ENCODE measurements at regions not wholly inside any gene's neighbourhood (a gene's known extent, or its start where the extent isn't known, plus 50 kb on each side); places are given as distances from the start of the nearest gene placed in this dataset.
"Not testable (repeated sequence)": the region's sequence is repeated elsewhere in the genome, so short reads cannot be mapped to it uniquely, and the experiment has no call there.

DNA sequence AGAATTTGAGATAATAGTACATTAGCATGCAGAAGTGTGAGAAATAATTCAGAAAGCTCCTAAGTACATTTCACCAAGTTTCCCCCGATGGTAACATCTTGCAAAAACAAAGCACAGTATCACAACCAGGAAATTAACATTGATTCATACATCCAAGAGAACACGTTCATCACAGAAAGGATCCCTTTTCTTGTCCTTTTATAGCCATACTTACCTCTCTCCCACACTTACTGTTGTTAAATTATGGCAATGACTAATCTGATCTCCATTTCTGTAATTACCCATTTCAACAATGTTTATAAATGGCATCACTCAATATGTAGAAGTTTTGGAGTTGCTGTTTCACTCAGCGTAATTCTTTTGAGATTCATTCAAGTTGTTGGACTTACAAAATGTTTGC, 1260.0 kb downstream of the CDH8 start:
- Histone ChIP-seq H3K9ac (ENCODE audit: low read length) (no peak overlapping the region), H3K9me3 (ENCODE audit: low read length) (no peaks in the 10 kb centered on the region), H2AFZ (ENCODE audit: low read depth, low read length) (no peak overlapping the region), H3K27ac (ENCODE audit: low read length) (no peak overlapping the region), H4K20me1 (ENCODE audit: insufficient read depth) (no peaks in the 10 kb centered on the region), H3K9me2 (ENCODE audit: insufficient read depth, low read length) (no peaks in the 10 kb centered on the region), H3K4me3 (ENCODE audit: low read length) (no peak overlapping the region), H3K36me3 (ENCODE audit: insufficient read depth, low read length) (no peaks in the 10 kb centered on the region), H3K79me2 (replicated peaks; ENCODE audit: insufficient read depth, low read length) (no peaks in the 10 kb centered on the region), H3K4me2 (ENCODE audit: low read length) (no peak overlapping the region), H3K27me3 (ENCODE audit: insufficient read depth, low read depth, low read length) (no peaks in the 10 kb centered on the region), H3F3A (ENCODE audit: insufficient read depth, low read length, poor library complexity, severe bottlenecking) (no peaks in the 10 kb centered on the region)
- TF ChIP-seq EZH2 (IDR thresholded peaks at IDR 0.05; ENCODE audit: borderline replicate concordance, insufficient read depth, low read length, poor library complexity, severe bottlenecking) = no peak
- TF ChIP-seq RAD21 (conservative IDR thresholded peaks at IDR 0.05) = no peak
- TF ChIP-seq, protein P1, sequence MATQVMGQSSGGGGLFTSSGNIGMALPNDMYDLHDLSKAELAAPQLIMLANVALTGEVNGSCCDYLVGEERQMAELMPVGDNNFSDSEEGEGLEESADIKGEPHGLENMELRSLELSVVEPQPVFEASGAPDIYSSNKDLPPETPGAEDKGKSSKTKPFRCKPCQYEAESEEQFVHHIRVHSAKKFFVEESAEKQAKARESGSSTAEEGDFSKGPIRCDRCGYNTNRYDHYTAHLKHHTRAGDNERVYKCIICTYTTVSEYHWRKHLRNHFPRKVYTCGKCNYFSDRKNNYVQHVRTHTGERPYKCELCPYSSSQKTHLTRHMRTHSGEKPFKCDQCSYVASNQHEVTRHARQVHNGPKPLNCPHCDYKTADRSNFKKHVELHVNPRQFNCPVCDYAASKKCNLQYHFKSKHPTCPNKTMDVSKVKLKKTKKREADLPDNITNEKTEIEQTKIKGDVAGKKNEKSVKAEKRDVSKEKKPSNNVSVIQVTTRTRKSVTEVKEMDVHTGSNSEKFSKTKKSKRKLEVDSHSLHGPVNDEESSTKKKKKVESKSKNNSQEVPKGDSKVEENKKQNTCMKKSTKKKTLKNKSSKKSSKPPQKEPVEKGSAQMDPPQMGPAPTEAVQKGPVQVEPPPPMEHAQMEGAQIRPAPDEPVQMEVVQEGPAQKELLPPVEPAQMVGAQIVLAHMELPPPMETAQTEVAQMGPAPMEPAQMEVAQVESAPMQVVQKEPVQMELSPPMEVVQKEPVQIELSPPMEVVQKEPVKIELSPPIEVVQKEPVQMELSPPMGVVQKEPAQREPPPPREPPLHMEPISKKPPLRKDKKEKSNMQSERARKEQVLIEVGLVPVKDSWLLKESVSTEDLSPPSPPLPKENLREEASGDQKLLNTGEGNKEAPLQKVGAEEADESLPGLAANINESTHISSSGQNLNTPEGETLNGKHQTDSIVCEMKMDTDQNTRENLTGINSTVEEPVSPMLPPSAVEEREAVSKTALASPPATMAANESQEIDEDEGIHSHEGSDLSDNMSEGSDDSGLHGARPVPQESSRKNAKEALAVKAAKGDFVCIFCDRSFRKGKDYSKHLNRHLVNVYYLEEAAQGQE (IDR thresholded peaks at IDR 0.05; ENCODE audit: borderline replicate concordance) = no peak
- no peak for TF ChIP-seq EP300 (conservative IDR thresholded peaks at IDR 0.05; ENCODE audit: poor library complexity, severe bottlenecking)
- no peak for TF ChIP-seq SMC3 (conservative IDR thresholded peaks at IDR 0.05; ENCODE audit: poor library complexity)
- no peak for TF ChIP-seq MXI1 (conservative IDR thresholded peaks at IDR 0.05; ENCODE audit: poor library complexity, severe bottlenecking)
- TF ChIP-seq TAF1 (IDR thresholded peaks at IDR 0.05; ENCODE audit: low read depth) = no peak
- no peak for TF ChIP-seq POLR2AphosphoS5 (IDR thresholded peaks at IDR 0.05)
- TF ChIP-seq, protein P2, sequence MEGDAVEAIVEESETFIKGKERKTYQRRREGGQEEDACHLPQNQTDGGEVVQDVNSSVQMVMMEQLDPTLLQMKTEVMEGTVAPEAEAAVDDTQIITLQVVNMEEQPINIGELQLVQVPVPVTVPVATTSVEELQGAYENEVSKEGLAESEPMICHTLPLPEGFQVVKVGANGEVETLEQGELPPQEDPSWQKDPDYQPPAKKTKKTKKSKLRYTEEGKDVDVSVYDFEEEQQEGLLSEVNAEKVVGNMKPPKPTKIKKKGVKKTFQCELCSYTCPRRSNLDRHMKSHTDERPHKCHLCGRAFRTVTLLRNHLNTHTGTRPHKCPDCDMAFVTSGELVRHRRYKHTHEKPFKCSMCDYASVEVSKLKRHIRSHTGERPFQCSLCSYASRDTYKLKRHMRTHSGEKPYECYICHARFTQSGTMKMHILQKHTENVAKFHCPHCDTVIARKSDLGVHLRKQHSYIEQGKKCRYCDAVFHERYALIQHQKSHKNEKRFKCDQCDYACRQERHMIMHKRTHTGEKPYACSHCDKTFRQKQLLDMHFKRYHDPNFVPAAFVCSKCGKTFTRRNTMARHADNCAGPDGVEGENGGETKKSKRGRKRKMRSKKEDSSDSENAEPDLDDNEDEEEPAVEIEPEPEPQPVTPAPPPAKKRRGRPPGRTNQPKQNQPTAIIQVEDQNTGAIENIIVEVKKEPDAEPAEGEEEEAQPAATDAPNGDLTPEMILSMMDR (IDR thresholded peaks at IDR 0.05; ENCODE audit: poor library complexity, severe bottlenecking) = no peak

DNA sequence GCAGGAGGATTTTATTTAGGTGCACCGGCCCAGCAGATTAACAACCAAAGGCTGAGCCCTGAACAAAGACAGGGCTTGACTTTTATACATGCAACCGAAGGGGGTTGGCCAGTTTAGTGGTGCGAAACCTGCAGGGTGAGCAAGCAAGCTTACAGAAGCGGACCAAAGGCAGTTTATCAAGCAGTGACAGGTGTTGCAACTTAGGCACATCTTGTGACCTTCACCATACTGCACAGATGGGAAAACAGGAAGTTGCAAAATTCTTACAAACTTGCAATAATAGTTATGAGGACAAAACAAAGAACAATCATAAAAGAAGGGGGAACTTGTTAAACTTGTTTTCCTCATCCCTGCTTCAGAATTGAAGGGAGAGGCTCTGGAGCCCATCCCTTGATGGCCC, 1265.1 kb downstream of the CDH8 start:
- no peak overlapping the region for H3K27ac ChIP-seq (ENCODE audit: low read length)
- TF ChIP-seq RAD21 (conservative IDR thresholded peaks at IDR 0.05) (no peak), POLR2AphosphoS5 (IDR thresholded peaks at IDR 0.05) (no peak), SMC3 (conservative IDR thresholded peaks at IDR 0.05; ENCODE audit: poor library complexity) (no peak), MXI1 (conservative IDR thresholded peaks at IDR 0.05; ENCODE audit: poor library complexity, severe bottlenecking) (no peak), EP300 (conservative IDR thresholded peaks at IDR 0.05; ENCODE audit: poor library complexity, severe bottlenecking) (no peak), TAF1 (IDR thresholded peaks at IDR 0.05; ENCODE audit: low read depth) (no peak), EZH2 (IDR thresholded peaks at IDR 0.05; ENCODE audit: borderline replicate concordance, insufficient read depth, low read length, poor library complexity, severe bottlenecking) (no peak)
- TF ChIP-seq, protein P1 (IDR thresholded peaks at IDR 0.05; ENCODE audit: borderline replicate concordance) = no peak
- TF ChIP-seq, protein P2 (IDR thresholded peaks at IDR 0.05; ENCODE audit: poor library complexity, severe bottlenecking) = no peak
- no peak overlapping the region for H3K4me3 ChIP-seq (ENCODE audit: low read length)
- no peaks in the 10 kb centered on the region for H3K36me3 ChIP-seq (ENCODE audit: insufficient read depth, low read length)
- no peaks in the 10 kb centered on the region for H3K27me3 ChIP-seq (ENCODE audit: insufficient read depth, low read depth, low read length)
- H3K79me2 ChIP-seq (replicated peaks; ENCODE audit: insufficient read depth, low read length) = no peaks in the 10 kb centered on the region
- no peaks in the 10 kb centered on the region for H3K9me2 ChIP-seq (ENCODE audit: insufficient read depth, low read length)
- H3K9ac ChIP-seq (ENCODE audit: low read length) = no peak overlapping the region
- H3F3A ChIP-seq (ENCODE audit: insufficient read depth, low read length, poor library complexity, severe bottlenecking) = no peaks in the 10 kb centered on the region
- H3K9me3 ChIP-seq (ENCODE audit: low read length) = peaks cover 5% of the 10 kb centered on the region
- no peak overlapping the region for H2AFZ ChIP-seq (ENCODE audit: low read depth, low read length)
- H4K20me1 ChIP-seq (ENCODE audit: insufficient read depth) = no peaks in the 10 kb centered on the region
- H3K4me2 ChIP-seq (ENCODE audit: low read length) = no peak overlapping the region

DNA sequence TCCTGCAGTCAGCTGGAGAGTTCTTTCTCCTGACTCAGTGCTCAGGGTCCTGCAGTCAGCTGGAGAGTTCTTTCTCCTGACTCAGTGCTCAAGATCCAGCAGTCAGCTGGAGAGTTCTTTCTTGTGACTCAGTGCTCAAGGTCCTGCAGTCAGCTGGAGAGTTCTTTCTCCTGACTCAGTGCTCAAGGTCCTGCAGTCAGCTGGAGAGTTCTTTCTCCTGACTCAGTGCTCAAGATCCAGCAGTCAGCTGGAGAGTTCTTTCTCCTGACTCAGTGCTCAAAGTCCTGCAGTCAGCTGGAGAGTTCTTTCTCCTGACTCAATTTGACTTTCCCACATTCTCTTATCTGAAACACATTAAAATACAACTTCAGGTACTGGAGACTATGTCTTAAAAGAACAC, 1265.9 kb downstream of the CDH8 start:
- H3K9me3 ChIP-seq (ENCODE audit: low read length); H4K20me1 ChIP-seq (ENCODE audit: insufficient read depth); H3K36me3 ChIP-seq (ENCODE audit: insufficient read depth, low read length); H2AFZ ChIP-seq (ENCODE audit: low read depth, low read length); H3K79me2 ChIP-seq (replicated peaks; ENCODE audit: insufficient read depth, low read length); H3K27ac ChIP-seq (ENCODE audit: low read length); H3K27me3 ChIP-seq (ENCODE audit: insufficient read depth, low read depth, low read length); H3K4me3 ChIP-seq (ENCODE audit: low read length); H3K9ac ChIP-seq (ENCODE audit: low read length); H3K4me2 ChIP-seq (ENCODE audit: low read length); H3K9me2 ChIP-seq (ENCODE audit: insufficient read depth, low read length); H3F3A ChIP-seq (ENCODE audit: insufficient read depth, low read length, poor library complexity, severe bottlenecking): not testable (repeated sequence)

Data from neural cell (in vitro differentiated cells).